ENCODE measurements at regions not wholly inside any gene's neighbourhood (a gene's known extent, or its start where the extent isn't known, plus 50 kb on each side); places are given as distances from the start of the nearest gene placed in this dataset.

DNA sequence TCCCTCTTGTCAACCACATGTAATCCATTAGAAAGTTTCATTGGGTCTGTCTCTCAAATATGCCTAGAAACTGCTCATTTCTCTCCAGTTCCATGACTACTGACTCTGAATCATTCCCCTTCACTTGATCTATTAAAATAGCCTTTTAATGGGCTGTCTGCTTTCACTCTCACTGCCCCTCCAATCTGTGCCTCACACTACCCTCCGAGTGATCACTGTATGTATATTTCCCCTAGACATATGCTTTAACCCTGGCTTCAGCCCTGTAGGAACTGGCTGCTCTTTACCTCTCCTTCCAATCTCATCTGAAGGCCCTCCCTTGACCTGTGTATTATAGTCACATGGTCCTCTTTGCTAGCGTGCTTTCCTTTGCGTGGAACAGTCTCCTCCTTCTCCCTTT, 282.8 kb upstream of the ADAMTS9 start (continued):
- TF ChIP-seq ZNF692 (tag by site-specific recombination; IDR thresholded peaks at IDR 0.05) = no peak
- TF ChIP-seq, protein P1, sequence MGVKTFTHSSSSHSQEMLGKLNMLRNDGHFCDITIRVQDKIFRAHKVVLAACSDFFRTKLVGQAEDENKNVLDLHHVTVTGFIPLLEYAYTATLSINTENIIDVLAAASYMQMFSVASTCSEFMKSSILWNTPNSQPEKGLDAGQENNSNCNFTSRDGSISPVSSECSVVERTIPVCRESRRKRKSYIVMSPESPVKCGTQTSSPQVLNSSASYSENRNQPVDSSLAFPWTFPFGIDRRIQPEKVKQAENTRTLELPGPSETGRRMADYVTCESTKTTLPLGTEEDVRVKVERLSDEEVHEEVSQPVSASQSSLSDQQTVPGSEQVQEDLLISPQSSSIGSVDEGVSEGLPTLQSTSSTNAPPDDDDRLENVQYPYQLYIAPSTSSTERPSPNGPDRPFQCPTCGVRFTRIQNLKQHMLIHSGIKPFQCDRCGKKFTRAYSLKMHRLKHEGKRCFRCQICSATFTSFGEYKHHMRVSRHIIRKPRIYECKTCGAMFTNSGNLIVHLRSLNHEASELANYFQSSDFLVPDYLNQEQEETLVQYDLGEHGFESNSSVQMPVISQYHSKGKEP (tag by site-specific recombination; IDR thresholded peaks at IDR 0.05) = no peak
- no peak for TF ChIP-seq ZNF704 (tag by site-specific recombination; IDR thresholded peaks at IDR 0.05)
- no peak for TF ChIP-seq ZNF274 (IDR thresholded peaks at IDR 0.05; ENCODE audit: low read length)
- no peak for TF ChIP-seq ZNF274 (tag by site-specific recombination; IDR thresholded peaks at IDR 0.05; ENCODE audit: borderline replicate concordance)

GRCh38 chr3:64961301-64961700, 273.5 kb upstream of the ADAMTS9 start:
- TF ChIP-seq ZNF624 (tag by site-specific recombination; IDR thresholded peaks at IDR 0.05) (no peak), ZNF792 (tag by site-specific recombination; IDR thresholded peaks at IDR 0.05) (no peak), ZNF473 (tag by site-specific recombination; IDR thresholded peaks at IDR 0.05) (no peak), ZSCAN30 (tag by site-specific recombination; IDR thresholded peaks at IDR 0.05) (no peak), KLF16 (tag by site-specific recombination; IDR thresholded peaks at IDR 0.05) (no peak), ZNF404 (tag by site-specific recombination; IDR thresholded peaks at IDR 0.05) (no peak), OVOL3 (tag by site-specific recombination; IDR thresholded peaks at IDR 0.05) (no peak), BCL6B (tag by site-specific recombination; IDR thresholded peaks at IDR 0.05) (no peak), ZNF629 (tag by site-specific recombination; IDR thresholded peaks at IDR 0.05) (no peak), ZNF133 (tag by site-specific recombination; IDR thresholded peaks at IDR 0.05) (no peak), ZNF704 (tag by site-specific recombination; IDR thresholded peaks at IDR 0.05) (no peak), ZNF843 (tag by site-specific recombination; IDR thresholded peaks at IDR 0.05) (no peak), ZNF670 (tag by site-specific recombination; IDR thresholded peaks at IDR 0.05; ENCODE audit: low read depth) (no peak)
- TF ChIP-seq, protein P2, sequence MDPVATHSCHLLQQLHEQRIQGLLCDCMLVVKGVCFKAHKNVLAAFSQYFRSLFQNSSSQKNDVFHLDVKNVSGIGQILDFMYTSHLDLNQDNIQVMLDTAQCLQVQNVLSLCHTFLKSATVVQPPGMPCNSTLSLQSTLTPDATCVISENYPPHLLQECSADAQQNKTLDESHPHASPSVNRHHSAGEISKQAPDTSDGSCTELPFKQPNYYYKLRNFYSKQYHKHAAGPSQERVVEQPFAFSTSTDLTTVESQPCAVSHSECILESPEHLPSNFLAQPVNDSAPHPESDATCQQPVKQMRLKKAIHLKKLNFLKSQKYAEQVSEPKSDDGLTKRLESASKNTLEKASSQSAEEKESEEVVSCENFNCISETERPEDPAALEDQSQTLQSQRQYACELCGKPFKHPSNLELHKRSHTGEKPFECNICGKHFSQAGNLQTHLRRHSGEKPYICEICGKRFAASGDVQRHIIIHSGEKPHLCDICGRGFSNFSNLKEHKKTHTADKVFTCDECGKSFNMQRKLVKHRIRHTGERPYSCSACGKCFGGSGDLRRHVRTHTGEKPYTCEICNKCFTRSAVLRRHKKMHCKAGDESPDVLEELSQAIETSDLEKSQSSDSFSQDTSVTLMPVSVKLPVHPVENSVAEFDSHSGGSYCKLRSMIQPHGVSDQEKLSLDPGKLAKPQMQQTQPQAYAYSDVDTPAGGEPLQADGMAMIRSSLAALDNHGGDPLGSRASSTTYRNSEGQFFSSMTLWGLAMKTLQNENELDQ (tag by site-specific recombination; IDR thresholded peaks at IDR 0.05; ENCODE audit: low read depth) = no peak
- TF ChIP-seq, protein P3, sequence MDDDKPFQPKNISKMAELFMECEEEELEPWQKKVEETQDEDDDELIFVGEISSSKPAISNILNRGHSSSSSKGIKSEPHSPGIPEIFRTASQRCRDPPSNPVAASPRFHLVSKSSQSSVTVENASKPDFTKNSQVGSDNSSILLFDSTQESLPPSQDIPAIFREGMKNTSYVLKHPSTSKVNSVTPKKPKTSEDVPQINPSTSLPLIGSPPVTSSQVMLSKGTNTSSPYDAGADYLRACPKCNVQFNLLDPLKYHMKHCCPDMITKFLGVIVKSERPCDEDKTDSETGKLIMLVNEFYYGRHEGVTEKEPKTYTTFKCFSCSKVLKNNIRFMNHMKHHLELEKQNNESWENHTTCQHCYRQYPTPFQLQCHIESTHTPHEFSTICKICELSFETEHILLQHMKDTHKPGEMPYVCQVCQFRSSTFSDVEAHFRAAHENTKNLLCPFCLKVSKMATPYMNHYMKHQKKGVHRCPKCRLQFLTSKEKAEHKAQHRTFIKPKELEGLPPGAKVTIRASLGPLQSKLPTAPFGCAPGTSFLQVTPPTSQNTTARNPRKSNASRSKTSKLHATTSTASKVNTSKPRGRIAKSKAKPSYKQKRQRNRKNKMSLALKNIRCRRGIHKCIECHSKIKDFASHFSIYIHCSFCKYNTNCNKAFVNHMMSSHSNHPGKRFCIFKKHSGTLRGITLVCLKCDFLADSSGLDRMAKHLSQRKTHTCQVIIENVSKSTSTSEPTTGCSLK (tag by site-specific recombination; IDR thresholded peaks at IDR 0.05) = no peak
- TF ChIP-seq, protein P1 (tag by site-specific recombination; IDR thresholded peaks at IDR 0.05) = no peak
- CTCF ChIA-PET = interaction anchor here (0.6 kb wide), 2 partner anchors 70 to 117 kb away, joined by 3 read pairs; no protein-coding TSS in a partner anchor
- Histone ChIP-seq H3K9me3 (ENCODE audit: control insufficient read depth, insufficient read depth, low read depth, low read length) (no peaks in the 10 kb centered on the region), H3K4me1 (ENCODE audit: control insufficient read depth, insufficient read depth, low read length) (peaks cover 6% of the 10 kb centered on the region), H3K27ac (ENCODE audit: extremely low read depth, low read depth, low read length) (no peak overlapping the region), H3K36me3 (ENCODE audit: control insufficient read depth in 2 of 2, insufficient read depth in 1 of 2, low read length in 2 of 2) (no peaks in the 10 kb centered on the region), H3K4me3 (ENCODE audit: low read depth, low read length) (no peak overlapping the region)
- POLR2A ChIA-PET = no interaction called here

Data from HEK293 (cell line).